AG04449 (cell line): ENCODE measurements at regions not wholly inside any gene's neighbourhood (a gene's known extent, or its start where the extent isn't known, plus 50 kb on each side); places are given as distances from the start of the nearest gene placed in this dataset.

Source experiments
- CTCF ChIA-PET: fragments of 350-600 bp; formaldehyde crosslinking; extraction: SDS; loops from one replicate; lab custom pipeline; 2021; ENCODE audit warnings: antibody characterized with exemption; lab: Yijun Ruan, JAX
- POLR2A ChIA-PET: fragments of 400-600, 350-600 bp; formaldehyde crosslinking; extraction: SDS; loops from one replicate; lab custom pipeline; 2020; ENCODE audit warnings: antibody characterized with exemption, inconsistent platforms; lab: Yijun Ruan, JAX
- DNase-seq: peaks from one replicate; pipeline ENCODE4 v3.0.0-alpha.2; 2010; ENCODE audit warnings: low read depth, low spot score
- H3K4me3 ChIP-seq: 2 replicates; pipeline ENCODE4 v1.5.1; 2011; ENCODE audit warnings: low read depth, mild to moderate bottlenecking, control low read depth, low read length
- CTCF ChIP-seq: IDR thresholded peaks from one replicate; pipeline ENCODE4 v1.5.1; 2011; ENCODE audit warnings: mild to moderate bottlenecking, moderate library complexity, low read length, control low read depth, inconsistent platforms; ENCODE audit not compliant: insufficient read depth; ENCODE audit errors: missing control alignments

DNA sequence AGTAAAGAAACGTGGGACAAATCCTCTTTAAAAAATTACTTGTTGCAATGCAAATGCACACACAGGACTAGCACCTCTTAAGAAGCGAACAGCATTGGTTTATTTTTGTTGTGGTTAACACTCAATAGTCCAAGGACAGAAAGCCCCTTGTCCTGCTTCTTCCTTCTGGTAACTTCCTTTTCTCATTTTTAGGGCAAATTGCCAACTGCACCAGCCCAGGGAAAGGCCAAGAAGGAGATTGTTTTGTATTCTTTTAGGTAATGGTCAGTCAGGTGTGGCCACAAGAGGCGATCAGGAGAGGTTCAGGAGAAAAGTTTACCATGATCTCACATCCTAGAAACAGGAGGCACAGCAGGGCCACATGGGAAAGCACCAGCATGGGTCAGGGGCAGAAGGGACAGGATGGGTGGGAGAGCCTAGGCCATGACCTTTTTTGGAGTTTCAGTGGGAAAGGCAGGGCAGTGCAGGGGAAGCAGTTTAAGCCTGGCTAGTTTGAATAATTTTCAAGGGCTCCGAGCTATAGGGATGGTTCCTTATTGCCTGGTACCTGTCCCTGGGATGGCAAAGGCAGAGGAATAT lies 73.0 kb downstream of the CHRNA1 start:
- CTCF ChIA-PET: interaction anchor here (0.7 to 20.8 kb wide), 4 partner anchors 9 to 106 kb away, joined by 3 to 666 read pairs (median 36); partner anchors contain the start of gene WIPF1
- no peak for DNase-seq
- TF ChIP-seq CTCF: no peak
- POLR2A ChIA-PET: no interaction called here
- no peak overlapping the region for H3K4me3 ChIP-seq

GRCh38 chr2:174690026-174690425 lies 74.2 kb downstream of the CHRNA1 start:
- H3K4me3 ChIP-seq: no peak overlapping the region
- DNase-seq: no peak
- ChIA-PET POLR2A (no interaction called here), CTCF (interaction anchor here (1.1 to 20.8 kb wide), 7 partner anchors 9 to 228 kb away, joined by 3 to 666 read pairs (median 65); partner anchors contain the start of gene WIPF1)
- no peak for TF ChIP-seq CTCF

DNA sequence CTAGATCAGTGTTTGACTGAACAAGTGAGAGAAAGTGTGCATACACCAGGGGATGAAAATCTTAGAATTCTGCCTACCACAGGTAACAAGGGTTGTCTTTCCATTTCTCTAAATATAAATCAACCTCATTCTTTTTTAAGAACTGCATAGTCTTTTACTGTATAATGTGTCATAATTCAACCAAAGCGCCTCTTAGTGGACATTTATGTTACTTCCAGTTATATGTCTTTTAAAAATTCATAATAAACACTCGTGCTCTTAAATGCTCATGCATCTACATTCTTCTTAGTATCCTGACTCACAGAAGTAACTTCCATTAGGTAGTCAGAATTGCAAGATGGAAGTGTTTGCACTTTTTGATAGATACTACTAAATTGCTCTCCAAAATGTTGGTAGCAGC lies 76.2 kb downstream of the CHRNA1 start:
- no peak for TF ChIP-seq CTCF
- CTCF ChIA-PET: interaction anchor here (0.5 to 20.8 kb wide), 29 partner anchors 8 to 320 kb away, joined by 3 to 666 read pairs (median 5); partner anchors contain the start of gene WIPF1
- no peak for DNase-seq
- H3K4me3 ChIP-seq: no peak overlapping the region
- POLR2A ChIA-PET: interaction anchor here (0.5 kb wide), 1 partner anchor 9 kb away, joined by 4 read pairs; no protein-coding TSS in a partner anchor

GRCh38 chr2:174686430-174686829 lies 77.8 kb downstream of the CHRNA1 start:
- TF ChIP-seq CTCF: no peak
- no peak overlapping the region for H3K4me3 ChIP-seq
- ChIA-PET CTCF (interaction anchor here (0.8 to 20.8 kb wide), 18 partner anchors 11 to 225 kb away, joined by 3 to 666 read pairs (median 6); partner anchors contain the start of gene WIPF1), POLR2A (no interaction called here)
- no peak for DNase-seq

GRCh38 chr2:174683392-174683759 lies 80.9 kb downstream of the CHRNA1 start:
- TF ChIP-seq CTCF: peak; percentile 35
- POLR2A ChIA-PET: interaction anchor here (0.6 to 0.8 kb wide), 3 partner anchors 9 to 101 kb away, joined by 3 read pairs; no protein-coding TSS in a partner anchor
- CTCF ChIA-PET: interaction anchor here (2.0 to 20.8 kb wide), 4 partner anchors 10 to 222 kb away, joined by 6 to 666 read pairs (median 156); partner anchors contain the start of gene WIPF1
- H3K4me3 ChIP-seq: peak overlapping the region; percentile 80
- no peak for DNase-seq

DNA sequence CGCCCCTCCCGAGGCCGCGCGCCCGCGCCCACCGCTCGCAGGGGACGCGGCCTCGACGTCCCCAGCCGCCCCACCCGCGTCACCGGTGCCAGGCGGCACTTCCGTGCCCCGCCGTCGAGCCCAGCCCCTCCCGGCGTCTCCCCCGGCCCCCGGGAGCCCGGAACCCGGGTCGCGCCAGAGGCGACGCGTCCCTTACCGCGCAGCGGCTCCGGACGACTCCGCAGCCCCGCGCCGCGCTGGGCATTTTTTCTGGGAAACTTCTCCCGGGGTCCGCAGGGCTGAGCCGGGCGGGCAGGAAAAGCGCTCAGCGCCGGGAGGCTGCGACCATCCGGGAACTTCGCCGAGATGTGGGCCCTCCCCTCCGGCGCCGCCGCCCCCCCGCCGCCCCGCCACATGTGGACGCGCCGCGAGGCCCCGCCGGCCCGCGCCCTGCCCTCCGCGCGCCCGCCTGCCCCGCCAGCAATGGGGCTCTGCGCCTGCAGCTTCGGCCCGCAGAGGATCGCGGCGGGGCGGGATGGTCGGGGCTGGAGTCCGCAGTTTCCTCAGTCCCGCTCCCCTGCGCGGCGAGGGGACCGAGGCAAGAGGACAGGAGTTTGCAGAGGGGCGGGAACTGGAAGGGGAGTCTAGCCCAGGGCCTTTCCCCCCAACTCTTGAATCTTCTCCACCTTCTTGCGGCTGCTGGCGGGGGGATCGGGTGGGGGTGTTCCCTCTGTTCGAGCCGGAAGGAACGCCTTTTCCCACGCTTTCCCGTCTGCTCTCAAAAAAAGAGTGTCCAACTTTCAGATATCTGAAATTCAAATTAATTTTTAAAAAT lies 81.5 kb downstream of the CHRNA1 start:
- no peak for DNase-seq
- ChIA-PET CTCF (interaction anchor here (0.6 to 20.8 kb wide), 10 partner anchors 9 to 221 kb away, joined by 3 to 666 read pairs (median 8); partner anchors contain the start of gene WIPF1), POLR2A (interaction anchor here (0.8 to 1.3 kb wide), 3 partner anchors 19 to 100 kb away, joined by 3 to 5 read pairs (median 3); no protein-coding TSS in a partner anchor)
- TF ChIP-seq CTCF: no peak
- peak overlapping the region; percentile 80 for H3K4me3 ChIP-seq
